ENCODE measurements at regions not wholly inside any gene's neighbourhood (a gene's known extent, or its start where the extent isn't known, plus 50 kb on each side); places are given as distances from the start of the nearest gene placed in this dataset.

DNA sequence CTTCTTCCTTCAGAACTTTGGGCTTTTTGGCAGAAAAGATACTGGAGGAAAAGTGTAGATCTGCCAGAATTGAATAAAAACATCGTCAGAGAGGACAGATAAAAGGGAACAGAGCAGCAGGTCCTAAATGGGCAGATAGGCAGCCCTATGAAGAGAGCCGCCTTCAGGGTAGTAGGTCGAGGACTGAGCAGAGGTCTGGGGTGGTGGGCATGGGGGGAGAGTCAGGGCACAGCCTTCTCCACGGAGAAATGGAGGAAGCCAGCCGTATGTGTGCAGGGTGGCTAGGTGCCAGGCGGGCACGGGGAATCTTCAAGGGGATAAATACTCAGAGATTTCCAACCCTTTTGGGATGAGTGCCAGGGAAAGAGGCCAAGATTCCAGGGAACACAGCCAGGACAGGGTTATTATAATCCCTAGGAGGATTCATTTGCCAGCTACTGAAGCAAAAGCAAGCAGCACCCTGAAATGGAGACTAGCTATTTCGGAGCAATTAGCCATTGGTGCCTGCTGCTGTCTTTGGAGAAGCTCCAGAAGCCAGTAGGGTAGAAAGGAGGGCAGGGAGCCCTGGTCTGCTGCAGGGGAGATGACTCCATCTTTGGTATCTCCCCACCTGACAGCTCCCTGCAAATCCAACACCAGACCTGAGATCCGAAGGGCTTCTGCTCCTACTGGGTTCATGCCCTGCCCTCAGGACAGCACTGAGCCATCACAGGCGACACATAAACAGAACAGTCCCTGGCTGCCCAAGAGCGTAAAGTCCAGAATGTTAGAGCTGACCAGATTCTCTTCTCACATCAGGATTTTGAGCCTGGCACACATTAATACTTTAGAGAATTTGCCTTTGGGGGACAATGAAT lies 174.5 kb upstream of the NTM start:
- peak; percentile 5 for DNase-seq

GRCh38 chr11:131198161-131199014 lies 172.0 kb upstream of the NTM start:
- DNase-seq, result no peak

GRCh38 chr11:131199015-131199280 lies 171.5 kb upstream of the NTM start:
- no peak for DNase-seq

GRCh38 chr11:131201674-131202073 lies 168.7 kb upstream of the NTM start:
- no peak for DNase-seq

DNA sequence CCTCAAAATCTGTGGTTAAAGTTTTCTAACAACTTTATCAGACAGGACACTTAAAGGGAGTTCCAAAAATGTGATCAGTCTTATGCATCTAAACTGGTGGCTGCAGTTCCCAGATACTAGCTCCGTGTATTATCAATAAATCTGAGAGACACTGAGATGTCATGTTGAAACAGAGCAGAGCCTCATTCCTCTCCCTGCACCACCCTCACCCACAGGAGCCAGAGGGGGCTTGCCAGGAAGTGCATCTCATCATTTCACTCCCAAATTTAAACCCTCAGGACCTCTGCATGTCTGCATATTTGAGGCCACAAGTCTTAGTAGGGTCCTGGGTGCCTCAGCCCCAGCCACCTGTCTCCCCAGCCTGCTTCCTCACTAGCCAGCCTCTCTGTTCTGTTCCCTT lies 167.4 kb upstream of the NTM start:
- DNase-seq, result no peak

DNA sequence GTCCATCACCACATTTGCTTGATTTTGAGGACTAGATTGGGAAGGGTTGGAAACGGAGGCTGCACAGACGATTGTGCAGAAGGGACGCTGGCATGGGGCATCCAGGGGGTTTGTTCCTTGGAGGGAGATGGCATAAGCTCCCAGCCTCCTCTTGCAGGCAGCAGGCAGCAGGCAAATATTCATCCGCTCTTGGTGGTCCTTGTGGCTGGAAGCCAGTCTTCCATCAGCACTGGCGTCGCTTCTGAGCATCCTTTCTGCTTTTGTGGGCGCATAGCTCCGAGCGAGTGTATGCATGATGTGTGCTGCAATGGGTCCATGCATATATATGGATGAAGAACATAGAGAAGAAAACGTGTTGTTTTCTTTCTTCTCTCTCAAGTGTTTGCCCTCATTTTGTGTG lies 166.1 kb upstream of the NTM start:
- DNase-seq, result no peak

- DNase-seq, result no peak
These were observed 165.5 kb upstream of the NTM start for GRCh38 chr11:131204765-131205380.

GRCh38 chr11:131206671-131207070 lies 163.7 kb upstream of the NTM start:
- DNase-seq, result no peak

- DNase-seq, result no peak
These were observed 162.5 kb upstream of the NTM start for GRCh38 chr11:131207901-131208300.

DNA sequence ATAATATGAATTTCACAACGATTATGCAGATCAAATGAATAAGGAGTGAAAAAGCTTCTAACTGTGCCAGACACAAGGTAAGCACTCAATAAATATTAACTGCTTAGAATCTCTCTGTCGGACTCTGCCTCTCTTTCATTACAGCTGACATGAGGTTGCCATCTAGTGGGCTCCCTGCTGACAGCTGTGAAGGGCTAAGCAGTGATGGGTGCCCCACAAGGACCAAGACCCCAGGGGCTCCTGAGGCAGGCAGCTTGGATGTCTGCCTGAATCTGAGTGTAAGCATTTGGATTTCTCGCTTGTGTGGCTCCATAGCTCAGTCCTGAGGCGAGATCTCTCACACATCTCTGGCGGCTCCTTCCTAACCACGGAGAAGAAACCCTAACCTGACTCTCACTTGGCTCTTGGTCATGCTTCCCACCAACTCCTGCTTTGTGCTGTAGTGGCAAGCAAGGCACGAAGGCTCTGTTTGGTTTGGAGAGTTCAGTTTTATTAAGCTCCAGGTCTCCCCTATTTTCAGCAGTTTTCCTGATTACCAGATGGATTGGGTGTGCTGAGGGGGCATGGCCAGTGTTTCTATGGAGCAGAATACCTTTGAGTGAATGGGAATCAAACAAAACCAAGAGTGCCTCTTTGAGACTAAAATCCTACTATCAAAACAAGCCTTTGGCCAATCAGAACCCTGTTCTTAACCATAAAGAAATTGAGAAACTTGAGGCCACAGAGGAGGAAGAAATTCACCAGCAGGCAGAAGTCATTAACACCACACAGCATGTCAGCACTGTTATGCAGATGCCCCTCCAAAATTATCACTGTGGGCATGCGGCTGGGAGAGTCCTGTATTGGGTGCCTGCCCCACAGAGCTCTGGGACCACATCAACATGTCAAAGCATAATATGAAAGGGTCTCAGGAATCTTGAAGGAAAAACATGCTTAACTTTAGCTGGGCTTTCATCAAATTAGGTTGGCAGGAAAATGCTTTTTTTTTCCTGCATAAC lies 152.8 kb upstream of the NTM start:
- no peak for DNase-seq

GRCh38 chr11:131218542-131218941 lies 151.9 kb upstream of the NTM start:
- DNase-seq, result no peak

DNA sequence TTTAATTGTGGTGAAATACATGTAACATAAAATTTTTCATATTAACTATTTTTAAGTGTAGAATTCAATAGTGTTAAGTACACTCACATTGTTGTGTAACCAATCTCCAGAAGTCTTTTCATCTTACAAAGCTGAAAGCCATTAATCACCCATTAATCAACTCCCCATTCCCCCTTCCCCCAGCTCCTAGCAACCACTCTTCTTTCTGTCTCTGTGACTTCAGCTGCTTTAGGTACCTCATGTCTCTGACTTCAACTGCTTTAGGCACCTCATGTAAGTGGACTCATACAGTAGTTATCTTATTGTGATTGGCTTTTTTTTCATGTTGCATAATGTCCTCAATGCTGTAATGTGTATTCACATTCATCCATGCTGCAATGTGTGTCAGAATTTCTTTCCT lies 150.8 kb upstream of the NTM start:
- no peak for DNase-seq

DNA sequence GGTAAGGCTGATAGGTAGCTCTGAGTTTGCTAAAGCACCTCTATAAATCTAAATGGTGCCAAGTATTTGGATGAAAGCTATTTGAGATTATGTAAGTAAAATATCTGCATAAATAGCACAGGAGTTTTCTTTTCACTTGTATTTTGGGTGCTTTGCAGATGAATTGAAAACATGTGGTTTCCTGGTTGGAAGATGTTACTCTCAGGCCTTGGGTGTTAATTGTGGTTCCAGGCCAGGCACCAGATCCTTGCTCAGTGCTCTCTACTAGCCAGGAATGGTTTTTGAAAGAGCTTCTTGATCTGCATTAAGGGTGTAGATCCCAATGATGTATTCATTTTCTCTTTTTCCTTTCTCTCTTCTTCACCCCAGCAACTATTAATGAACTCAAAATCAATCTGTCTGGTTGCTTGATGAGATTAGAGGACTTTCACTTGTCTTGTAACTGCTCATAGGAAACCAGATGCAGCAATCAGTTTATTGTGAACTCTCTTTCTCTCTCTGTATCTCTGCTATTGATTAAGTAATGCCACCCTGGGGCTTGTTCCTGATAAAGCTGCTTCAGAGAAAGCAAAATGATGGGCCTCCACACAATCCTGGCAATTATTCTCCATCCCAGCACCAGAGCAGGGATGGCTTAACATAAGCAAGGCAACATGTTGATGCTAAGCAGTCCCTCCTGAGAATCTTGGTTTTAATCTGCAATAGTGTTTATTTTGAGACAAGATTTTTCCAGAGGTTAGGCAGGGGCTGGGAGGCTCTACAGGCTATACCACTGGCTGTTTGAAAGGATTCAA lies 147.0 kb upstream of the NTM start:
- no peak for DNase-seq

- no peak for DNase-seq
These were observed 142.0 kb upstream of the NTM start for GRCh38 chr11:131228378-131228777.

DNA sequence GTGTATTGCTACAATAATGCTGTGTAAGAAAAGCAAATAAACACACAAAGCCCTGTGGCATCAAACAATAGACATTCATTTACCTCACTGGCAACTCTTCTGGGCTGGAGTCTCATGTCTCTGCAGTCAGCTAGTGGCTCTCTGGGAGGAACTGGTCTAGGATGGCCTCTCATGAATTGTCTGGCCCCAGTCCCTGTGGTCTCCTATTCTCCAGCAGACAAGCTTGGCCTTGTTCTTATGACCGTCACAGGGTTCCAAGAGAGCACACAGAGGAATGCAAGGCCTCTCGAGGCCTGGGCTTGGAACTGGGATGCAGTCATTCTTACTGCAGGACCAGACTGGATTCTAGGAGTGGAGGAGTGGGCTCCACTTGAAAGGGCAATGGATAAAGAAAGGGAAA lies 141.2 kb upstream of the NTM start:
- DNase-seq, result no peak

DNA sequence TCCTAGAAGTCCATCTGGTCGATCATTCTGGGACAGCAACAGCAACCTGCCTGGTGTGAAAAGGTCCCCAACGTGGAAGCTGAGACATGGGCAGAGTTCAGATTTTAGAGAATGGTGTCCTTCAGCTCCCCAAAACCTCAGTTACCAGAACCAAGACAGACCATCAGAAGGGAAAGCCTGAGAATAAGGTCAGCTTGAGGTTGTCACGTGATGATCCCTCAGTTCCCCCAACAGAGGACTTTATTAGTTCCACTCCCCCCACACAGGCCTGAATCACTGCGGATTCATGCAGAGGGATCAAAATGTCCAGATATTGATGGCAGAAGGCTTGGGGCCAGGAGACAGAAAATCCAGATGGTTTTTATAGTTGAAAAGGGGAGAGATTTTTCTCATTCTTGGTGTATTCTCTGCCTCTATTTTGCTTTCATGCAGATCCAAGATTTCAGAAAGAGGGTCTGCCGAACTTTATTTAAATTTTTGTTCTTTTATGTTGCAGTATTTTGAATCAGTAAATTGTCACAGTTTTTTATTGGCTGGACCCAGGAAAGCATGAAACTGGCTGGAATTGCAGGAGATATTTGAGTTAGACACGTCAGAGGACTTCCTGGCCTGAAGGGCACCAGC lies 139.0 kb upstream of the NTM start:
- no peak for DNase-seq

GRCh38 chr11:131232261-131232660 lies 138.2 kb upstream of the NTM start:
- DNase-seq, result no peak

GRCh38 chr11:131234221-131234620 lies 136.2 kb upstream of the NTM start:
- no peak for DNase-seq

GRCh38 chr11:131235328-131236298 lies 134.8 kb upstream of the NTM start:
- no peak for DNase-seq

- no peak for DNase-seq
These were observed 130.0 kb upstream of the NTM start for GRCh38 chr11:131240421-131240820.
